ENCODE measurements at regions not wholly inside any gene's neighbourhood (a gene's known extent, or its start where the extent isn't known, plus 50 kb on each side); places are given as distances from the start of the nearest gene placed in this dataset.

- Histone ChIP-seq H3K9me3 (no peaks in the 10 kb centered on the region), H3K27me3 (no peaks in the 10 kb centered on the region), H3K4me1 (no peaks in the 10 kb centered on the region), H3K4me3 (no peak overlapping the region), H3K27ac (no peak overlapping the region), H3K36me3 (no peaks in the 10 kb centered on the region)
- ATAC-seq, result no peak
- no peak for DNase-seq
- intact Hi-C loops (cut with DNase I), result no loop called here
- TF ChIP-seq POLR2A (IDR thresholded peaks at IDR 0.05), result no peak
- no peak for TF ChIP-seq CTCF (IDR thresholded peaks at IDR 0.05)
- 90% methylated on average over 4 of the region's 4 CpGs for WGBS (ENCODE audit: insufficient coverage, low coverage, low lambda C conversion rate, missing lambda C conversion rate)
These were observed 88.6 kb upstream of the GNG12 start for GRCh38 chr1:67921725-67922489.

GRCh38 chr1:67919274-67920072, 86.2 kb upstream of the GNG12 start:
- H3K4me1 ChIP-seq, result no peaks in the 10 kb centered on the region
- intact Hi-C loops (cut with DNase I), result no loop called here
- ATAC-seq (no peak), DNase-seq (no peak)
- no peak overlapping the region for H3K4me3 ChIP-seq
- no peaks in the 10 kb centered on the region for H3K36me3 ChIP-seq
- TF ChIP-seq POLR2A (IDR thresholded peaks at IDR 0.05), result no peak
- no peak for TF ChIP-seq CTCF (IDR thresholded peaks at IDR 0.05)
- no peaks in the 10 kb centered on the region for H3K27me3 ChIP-seq
- WGBS (ENCODE audit: insufficient coverage, low coverage, low lambda C conversion rate, missing lambda C conversion rate), result 76% methylated on average over 10 of the region's 10 CpGs
- H3K9me3 ChIP-seq, result no peaks in the 10 kb centered on the region
- H3K27ac ChIP-seq, result no peak overlapping the region

GRCh38 chr1:67918067-67918466, 84.8 kb upstream of the GNG12 start:
- Histone ChIP-seq H3K9me3 (no peaks in the 10 kb centered on the region), H3K27me3 (no peaks in the 10 kb centered on the region), H3K27ac (no peak overlapping the region), H3K4me3 (no peak overlapping the region), H3K36me3 (no peaks in the 10 kb centered on the region), H3K4me1 (no peaks in the 10 kb centered on the region)
- TF ChIP-seq CTCF (IDR thresholded peaks at IDR 0.05), result no peak
- TF ChIP-seq POLR2A (IDR thresholded peaks at IDR 0.05), result no peak
- peak in 1 of 4 donors; percentile 41 for ATAC-seq
- intact Hi-C loops (cut with DNase I), result no loop called here
- WGBS (ENCODE audit: insufficient coverage, low coverage, low lambda C conversion rate, missing lambda C conversion rate), result 71% methylated on average over 2 of the region's 2 CpGs
- DNase-seq, result no peak

GRCh38 chr1:67917006-67917405, 83.7 kb upstream of the GNG12 start:
- no peak for DNase-seq
- Histone ChIP-seq H3K27me3 (no peaks in the 10 kb centered on the region), H3K27ac (no peak overlapping the region), H3K4me1 (no peaks in the 10 kb centered on the region), H3K4me3 (no peak overlapping the region), H3K9me3 (no peaks in the 10 kb centered on the region), H3K36me3 (no peaks in the 10 kb centered on the region)
- TF ChIP-seq POLR2A (IDR thresholded peaks at IDR 0.05) (no peak), CTCF (IDR thresholded peaks at IDR 0.05) (no peak)
- intact Hi-C loops (cut with DNase I), result no loop called here
- no peak for ATAC-seq
